ENCODE measurements at regions not wholly inside any gene's neighbourhood (a gene's known extent, or its start where the extent isn't known, plus 50 kb on each side); places are given as distances from the start of the nearest gene placed in this dataset.
"Not testable (repeated sequence)": the region's sequence is repeated elsewhere in the genome, so short reads cannot be mapped to it uniquely, and the experiment has no call there.

- TF ChIP-seq PBX3 (IDR thresholded peaks at IDR 0.05) (no peak), ATOH8 (CRISPR knock-in tag; IDR thresholded peaks at IDR 0.05; ENCODE audit: low read depth) (no peak), CHD4 (IDR thresholded peaks at IDR 0.05; ENCODE audit: borderline replicate concordance) (no peak), SREBF2 (IDR thresholded peaks at IDR 0.05) (no peak), RCOR1 (IDR thresholded peaks at IDR 0.05; ENCODE audit: low read depth, low read length) (no peak)
These were observed 171.6 kb upstream of the ZNF184 start (continued) for GRCh38 chr6:27644528-27644927.

GRCh38 chr6:27642744-27643456 is 170.0 kb upstream of the ZNF184 start:
- 76% methylated on average over 12 of the region's 12 CpGs for WGBS (ENCODE audit: missing lambda C conversion rate)
- CTCF ChIA-PET, result no interaction called here
- Histone ChIP-seq H3K9me3 (peaks cover 7% of the 10 kb centered on the region; the same call in 1 of the 3 replicates), H3K4me3 (no peak overlapping the region), H3K27ac (no peak overlapping the region), H3K4me2 (no peak overlapping the region), H3K4me1 (no peaks in the 10 kb centered on the region)
- ATAC-seq (no peak), FAIRE-seq (no peak), DNase-seq (ENCODE audit: low read depth in 1 of 2, low spot score in 1 of 2) (no peak)
- POLR2A ChIA-PET, result no interaction called here
- TF ChIP-seq ATOH8 (CRISPR knock-in tag; IDR thresholded peaks at IDR 0.05; ENCODE audit: low read depth) (no peak), CEBPB (IDR thresholded peaks at IDR 0.05) (peak; percentile 6 to 21; a peak in 3 of 4 replicates)

GRCh38 chr6:27635886-27636285 is 163.0 kb upstream of the ZNF184 start:
- 73% methylated on average over 4 of the region's 4 CpGs for WGBS (ENCODE audit: missing lambda C conversion rate)
- DNase-seq (ENCODE audit: low read depth in 1 of 2, low spot score in 1 of 2); H3K9me3 ChIP-seq; H3K4me2 ChIP-seq; CTCF ChIA-PET; ATAC-seq; FAIRE-seq; H3K4me3 ChIP-seq; POLR2A ChIA-PET; H3K27ac ChIP-seq: not testable (repeated sequence)
- H3K4me1 ChIP-seq, result peaks cover 26% of the 10 kb centered on the region

- peak overlapping the region; percentile 74 to 86 for H3K27ac ChIP-seq
- H3K4me3 ChIP-seq, result peak overlapping the region; percentile 22; the same call in 1 of the 3 replicates
- H3K4me1 ChIP-seq, result peaks cover 35% of the 10 kb centered on the region
- CTCF ChIA-PET, result interaction anchor here (0.9 to 4.0 kb wide), 6 partner anchors 15 to 119 kb away, joined by 3 to 27 read pairs (median 4); no protein-coding TSS in a partner anchor
- H3K4me2 ChIP-seq, result peak overlapping the region; percentile 89
- TF ChIP-seq FOSL2 (IDR thresholded peaks at IDR 0.05), result peak; percentile 58
- peak; percentile 91 for TF ChIP-seq FOSL2 (CRISPR knock-in tag; IDR thresholded peaks at IDR 0.05)
- peak; percentile 36; the same call in 1 of the 2 replicates for TF ChIP-seq MAX (IDR thresholded peaks at IDR 0.05)
- TF ChIP-seq GATA3 (IDR thresholded peaks at IDR 0.05; ENCODE audit: borderline replicate concordance), result peak; percentile 63
- TF ChIP-seq USF2 (IDR thresholded peaks at IDR 0.05), result peak; percentile 29; the same call in 1 of the 2 replicates
- FAIRE-seq, H3K9me3 ChIP-seq: not testable (repeated sequence)
- DNase-seq (ENCODE audit: low read depth in 1 of 2, low spot score in 1 of 2), result peak in 1 of 2 experiments; percentile 88
- ATAC-seq, result peak in 1 of 2 experiments; percentile 51; a peak in 3 of 6 replicates
- WGBS (ENCODE audit: missing lambda C conversion rate), result 6% methylated on average over 4 of the region's 4 CpGs
- POLR2A ChIA-PET, result interaction anchor here (0.9 to 1.0 kb wide), 2 partner anchors 16 to 39 kb away, joined by 3 to 4 read pairs; no protein-coding TSS in a partner anchor
These were observed 160.3 kb upstream of the ZNF184 start for GRCh38 chr6:27633221-27633688.

- POLR2A ChIA-PET, result interaction anchor here (0.5 to 1.9 kb wide), 5 partner anchors 14 to 259 kb away, joined by 3 to 7 read pairs (median 4); no protein-coding TSS in a partner anchor
- Histone ChIP-seq H3K27ac (peak overlapping the region; percentile 62 to 86; a peak in 5 of 6 replicates), H3K4me1 (peaks cover 35% of the 10 kb centered on the region), H3K4me2 (peak overlapping the region; percentile 89), H3K9me3 (no peaks in the 10 kb centered on the region), H3K4me3 (no peak overlapping the region)
- DNase-seq (ENCODE audit: low read depth in 1 of 2, low spot score in 1 of 2) (no peak), FAIRE-seq (no peak), ATAC-seq (peak; percentile 39 to 57)
- 86% methylated on average over 1 of the region's 1 CpG for WGBS (ENCODE audit: missing lambda C conversion rate)
- CTCF ChIA-PET, result interaction anchor here (1.1 to 4.0 kb wide), 6 partner anchors 13 to 444 kb away, joined by 3 to 27 read pairs (median 4); no protein-coding TSS in a partner anchor
- TF ChIP-seq CEBPB (IDR thresholded peaks at IDR 0.05) (no peak), CHD4 (IDR thresholded peaks at IDR 0.05; ENCODE audit: borderline replicate concordance) (no peak), EHF (CRISPR knock-in tag; IDR thresholded peaks at IDR 0.05) (no peak), TFCP2L1 (CRISPR knock-in tag; IDR thresholded peaks at IDR 0.05) (no peak), RAD21 (conservative IDR thresholded peaks at IDR 0.05 in 1 of 2, IDR thresholded peaks at IDR 0.05 in 1 of 2) (no peak), BHLHE40 (IDR thresholded peaks at IDR 0.05; ENCODE audit: low read depth, low read length) (no peak), KDM5A (IDR thresholded peaks at IDR 0.05) (no peak), MAFK (IDR thresholded peaks at IDR 0.05; ENCODE audit: partially characterized antibody) (no peak), REST (IDR thresholded peaks at IDR 0.05) (no peak), CHD2 (IDR thresholded peaks at IDR 0.05; ENCODE audit: low read length, partially characterized antibody) (no peak)
These were observed 158.7 kb upstream of the ZNF184 start for GRCh38 chr6:27631609-27631916.
